HT-29 (cell line): ENCODE measurements at regions not wholly inside any gene's neighbourhood (a gene's known extent, or its start where the extent isn't known, plus 50 kb on each side); places are given as distances from the start of the nearest gene placed in this dataset.

Experiments
- DNase-seq: peaks from one replicate; pipeline ENCODE4 v3.0.0-alpha.2; 2015; ENCODE audit warnings: low spot score

DNA sequence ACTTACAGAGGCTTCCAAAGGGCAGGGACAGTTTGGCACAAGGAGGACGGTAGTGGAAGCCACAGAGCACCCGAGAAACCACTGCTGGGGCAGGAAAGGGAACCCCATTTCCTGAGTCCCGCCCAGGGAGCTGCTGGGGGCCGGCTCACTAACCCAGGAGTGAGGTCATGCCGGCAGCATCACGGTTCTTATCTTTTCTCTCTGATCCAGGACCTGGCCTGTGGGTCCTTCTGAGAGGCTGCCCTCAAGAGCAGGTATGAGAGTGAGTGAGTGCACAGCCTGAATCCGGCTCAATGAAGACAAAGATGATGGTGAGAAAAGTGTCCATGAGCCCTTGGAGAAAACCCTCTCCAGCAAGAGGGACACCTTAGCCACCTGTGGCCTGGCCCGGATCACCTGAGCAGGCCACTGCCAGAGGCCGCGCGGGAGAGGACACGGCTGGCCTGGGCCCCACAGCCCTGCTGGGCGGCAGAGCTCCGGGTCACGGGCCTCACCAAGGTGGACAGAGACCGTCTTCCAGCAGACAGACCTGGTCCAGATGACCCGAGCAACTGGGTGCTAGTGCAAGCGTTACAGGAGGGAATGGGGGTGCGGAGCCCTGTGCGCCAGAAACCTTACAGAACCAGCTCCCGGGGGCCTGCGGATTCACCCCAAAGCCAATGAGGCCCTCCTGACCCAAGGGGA lies 94.9 kb downstream of the RIPK4 start:
- DNase-seq = peak; percentile 1

DNA sequence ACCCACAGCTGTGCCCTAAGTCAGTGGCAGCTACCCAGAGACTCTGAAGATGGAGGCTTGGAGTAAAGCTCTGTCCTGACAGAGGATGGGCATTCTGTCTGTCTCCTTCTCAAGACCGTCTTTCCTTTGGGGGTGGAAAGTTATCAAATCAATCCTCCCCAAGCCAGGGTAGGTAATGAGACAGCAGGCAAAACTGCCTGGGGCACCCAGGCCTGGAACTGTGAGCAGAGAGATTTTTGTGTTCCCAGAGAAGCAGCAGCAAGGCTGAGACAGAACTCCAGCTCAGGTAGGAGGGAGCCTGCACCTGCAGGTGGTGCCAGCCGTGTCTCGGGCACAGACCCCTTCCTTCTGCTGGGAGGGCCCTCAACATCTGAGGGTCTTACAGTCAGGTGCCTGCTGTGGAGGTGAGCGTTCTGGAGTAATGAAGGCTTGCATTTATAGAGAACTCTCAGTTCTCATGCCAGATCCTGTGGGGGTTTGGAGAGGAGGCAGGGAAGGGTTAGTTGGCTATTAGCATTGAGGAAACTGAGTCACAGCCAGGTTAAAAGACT lies 95.6 kb downstream of the RIPK4 start:
- no peak for DNase-seq

- no peak for DNase-seq
Observed at GRCh38 chr21:41670056-41670805, 96.6 kb downstream of the RIPK4 start.

- DNase-seq = no peak
Observed at GRCh38 chr21:41669533-41669830, 97.4 kb downstream of the RIPK4 start.

- DNase-seq = no peak
Observed at GRCh38 chr21:41668686-41669532, 97.9 kb downstream of the RIPK4 start.

DNA sequence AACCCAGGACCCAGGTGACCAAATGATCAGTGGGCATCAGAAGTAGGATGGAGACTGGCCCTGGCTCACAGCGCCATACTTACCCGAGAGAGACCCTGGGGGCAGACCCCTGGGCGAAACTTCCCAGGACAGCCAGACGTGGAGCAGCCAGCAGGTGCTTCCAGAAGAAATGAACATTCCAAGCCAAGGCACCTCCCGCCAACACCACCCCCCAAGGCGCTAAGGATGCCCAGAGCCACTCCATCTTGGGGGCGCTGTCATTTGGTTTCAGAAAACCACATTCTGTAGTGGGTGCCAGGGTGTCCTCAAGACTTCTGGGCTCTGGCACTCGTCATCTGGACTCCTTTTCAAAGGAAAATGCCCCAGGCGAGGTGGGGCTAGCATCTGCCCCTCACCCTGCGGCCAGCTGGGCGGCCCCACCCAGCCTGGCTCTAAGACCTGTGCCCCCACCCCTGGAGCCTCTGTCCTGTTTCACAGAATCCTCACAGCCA lies 98.8 kb downstream of the RIPK4 start:
- no peak for DNase-seq

GRCh38 chr21:41667136-41667535 lies 99.7 kb downstream of the RIPK4 start:
- no peak for DNase-seq

DNA sequence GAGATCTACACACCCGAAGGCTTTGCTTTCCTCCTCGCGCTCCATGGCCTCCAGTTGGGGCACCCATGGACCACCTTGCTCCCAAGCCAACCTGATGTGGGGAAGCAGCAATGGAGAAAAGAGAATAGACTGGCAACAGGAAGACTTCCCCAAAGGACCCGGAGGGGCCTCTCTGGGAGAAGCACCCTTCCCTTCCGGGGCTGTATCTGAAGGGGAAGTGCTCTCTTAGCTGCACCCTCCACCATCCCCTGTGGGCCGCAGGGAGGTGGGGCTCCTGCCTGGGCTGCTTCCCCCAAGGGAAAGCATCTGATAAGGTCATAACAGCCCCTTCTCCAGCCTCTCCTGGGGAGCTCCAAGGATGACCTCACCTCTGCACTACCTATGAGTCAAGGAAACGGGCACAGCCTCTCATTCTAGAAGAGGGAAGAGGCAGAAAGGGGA lies 100.2 kb downstream of the RIPK4 start:
- DNase-seq = no peak

DNA sequence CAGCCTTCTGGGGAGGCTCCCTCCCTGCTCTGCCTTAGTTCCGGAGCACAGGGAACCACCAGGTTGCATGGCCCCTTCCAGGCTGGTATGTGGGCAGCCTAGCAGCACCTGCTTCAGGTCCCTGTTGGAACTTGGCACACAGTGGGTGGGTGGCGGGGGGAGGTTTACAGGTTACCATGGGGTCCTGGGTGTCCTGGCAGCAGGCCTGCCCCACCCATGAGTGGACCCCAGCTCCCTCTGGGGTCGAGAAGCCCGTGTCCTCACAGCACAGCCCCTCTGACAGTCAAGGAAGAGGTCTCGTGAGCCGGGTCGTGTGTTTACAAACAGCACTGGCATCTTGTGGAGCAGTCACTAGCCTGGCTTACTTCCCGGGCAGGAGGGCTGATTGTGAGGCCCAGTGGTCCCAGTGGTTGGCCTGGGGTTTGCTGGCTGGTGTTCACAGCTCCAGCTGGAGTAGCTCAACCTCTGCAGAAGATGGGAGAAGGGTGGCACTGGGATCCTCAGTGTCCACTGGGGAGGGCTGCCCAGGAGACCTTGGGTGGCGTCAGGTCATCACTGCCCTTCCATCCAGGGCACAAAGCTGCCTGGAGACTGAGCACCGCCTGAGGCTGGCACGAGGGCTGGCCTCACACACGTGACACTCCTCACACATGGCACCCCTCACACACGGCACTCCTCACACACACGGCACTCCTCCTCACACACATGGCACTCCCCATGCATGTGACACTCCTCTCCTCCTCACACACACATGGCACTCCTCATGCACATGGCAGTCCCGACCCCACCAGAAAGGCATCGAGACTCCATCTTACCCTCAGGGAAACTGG lies 100.9 kb downstream of the RIPK4 start:
- no peak for DNase-seq

DNA sequence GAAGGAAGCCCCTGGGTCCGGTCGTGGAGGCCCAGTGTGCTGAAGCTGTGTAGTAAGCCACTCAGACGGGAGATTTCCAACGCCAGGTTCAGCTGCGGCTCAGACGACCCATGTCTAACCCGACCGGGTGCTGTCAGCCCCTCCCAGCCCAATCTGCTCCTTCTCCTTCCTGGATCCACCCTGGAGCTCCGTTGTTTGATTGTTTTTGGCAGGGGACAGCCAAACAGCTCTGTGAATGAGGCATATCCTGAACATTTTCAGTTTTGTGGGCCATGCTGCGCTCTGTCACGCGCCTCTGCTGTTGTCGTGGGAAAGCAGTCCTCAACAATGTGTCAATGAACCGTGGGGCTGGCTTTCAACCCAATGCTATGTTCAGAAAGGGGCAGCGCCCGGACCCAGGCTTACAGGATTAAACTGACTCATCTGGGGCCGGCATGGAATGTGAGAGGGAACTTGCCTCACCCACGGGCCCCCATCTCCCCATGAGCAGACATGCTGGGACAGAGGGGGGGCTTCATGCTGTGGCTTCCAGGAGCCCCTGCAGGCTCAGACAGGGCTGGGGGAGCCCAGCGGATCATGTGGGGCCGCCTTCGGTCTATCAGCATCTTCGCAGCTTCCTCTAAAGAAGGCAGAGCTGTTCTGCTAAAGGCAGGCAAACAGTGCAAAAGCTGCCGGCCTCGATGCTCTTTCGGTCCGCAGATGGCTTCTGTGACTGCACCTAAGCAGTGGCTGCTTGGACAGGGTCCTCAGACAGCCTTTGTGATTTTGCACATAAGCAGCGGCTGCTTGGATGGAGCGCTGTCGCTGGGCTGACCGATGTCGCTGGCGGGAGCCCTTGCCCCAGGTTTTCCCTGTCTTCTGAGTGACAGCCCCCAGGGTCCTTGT lies 101.7 kb downstream of the RIPK4 start:
- DNase-seq = peak; percentile 26

DNA sequence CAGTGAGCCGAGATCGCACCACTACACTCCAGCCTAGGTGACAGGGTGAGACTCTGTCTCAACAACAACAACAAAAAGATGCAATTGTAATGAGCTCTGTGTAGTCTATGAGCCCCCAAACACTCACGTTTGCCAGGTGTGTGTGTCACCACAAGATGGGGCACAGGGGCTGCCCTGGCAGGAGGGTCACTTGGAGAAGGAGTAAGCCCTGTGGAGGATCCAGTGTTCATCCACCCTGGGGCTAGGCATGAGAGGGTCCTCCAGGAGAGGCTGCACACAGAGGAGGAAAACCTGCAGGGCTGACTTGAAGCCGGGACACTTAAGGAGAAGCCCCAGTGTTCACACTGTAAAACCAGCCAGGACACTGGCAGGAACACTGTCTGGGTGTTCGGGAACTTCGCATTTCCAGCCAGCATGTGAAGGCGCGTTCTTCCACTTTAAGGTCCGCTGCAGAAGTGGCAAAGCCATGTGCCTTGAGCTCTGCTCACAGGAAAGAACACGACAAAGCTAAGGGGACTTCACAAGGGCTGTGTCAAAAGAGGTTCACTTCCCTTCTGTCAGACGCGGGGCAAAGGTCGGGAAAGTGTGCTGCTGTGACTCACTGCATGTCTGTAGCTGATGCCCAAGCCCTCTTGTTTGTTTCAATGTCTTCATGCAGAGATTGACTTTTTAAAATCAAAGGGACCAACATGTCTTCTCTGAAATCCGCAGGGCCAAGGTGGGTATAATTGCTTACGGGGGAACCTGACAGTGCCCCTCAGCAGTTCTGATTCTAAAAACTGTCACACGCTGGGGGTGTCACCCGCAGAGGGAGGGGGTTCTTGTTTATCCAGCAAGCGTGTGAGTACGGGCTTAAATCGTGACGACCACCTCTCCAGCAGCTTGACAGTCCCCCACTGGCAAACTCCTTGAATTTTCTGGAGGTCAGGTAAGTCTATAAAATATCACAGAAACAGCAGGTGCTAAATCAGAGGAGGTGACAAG lies 102.8 kb downstream of the RIPK4 start:
- peak; percentile 82 for DNase-seq

DNA sequence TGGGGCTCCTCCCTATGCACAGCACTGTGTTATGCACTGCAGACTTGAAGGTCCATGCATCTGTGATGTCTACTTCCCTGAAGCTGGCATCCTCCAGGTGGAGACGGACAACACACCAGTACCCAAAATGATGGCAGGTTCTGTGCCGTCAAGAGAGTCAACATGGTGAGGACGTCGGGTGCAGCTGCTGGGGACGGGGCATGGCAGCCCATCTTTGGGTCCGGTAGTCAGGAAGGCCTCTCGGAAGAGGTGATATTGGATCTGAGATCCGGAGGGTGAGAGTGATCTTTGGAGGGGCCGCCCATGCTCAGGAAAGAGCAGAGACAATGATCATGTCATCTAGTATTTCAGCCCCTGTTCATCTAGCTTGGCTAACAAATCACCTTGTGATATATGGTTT lies 104.1 kb downstream of the RIPK4 start:
- no peak for DNase-seq

- no peak for DNase-seq
Observed at GRCh38 chr21:41662161-41662560, 104.7 kb downstream of the RIPK4 start.

GRCh38 chr21:41660748-41661147 lies 106.1 kb downstream of the RIPK4 start:
- DNase-seq = no peak

- no peak for DNase-seq
Observed at GRCh38 chr21:41659791-41660560, 106.9 kb downstream of the RIPK4 start.

DNA sequence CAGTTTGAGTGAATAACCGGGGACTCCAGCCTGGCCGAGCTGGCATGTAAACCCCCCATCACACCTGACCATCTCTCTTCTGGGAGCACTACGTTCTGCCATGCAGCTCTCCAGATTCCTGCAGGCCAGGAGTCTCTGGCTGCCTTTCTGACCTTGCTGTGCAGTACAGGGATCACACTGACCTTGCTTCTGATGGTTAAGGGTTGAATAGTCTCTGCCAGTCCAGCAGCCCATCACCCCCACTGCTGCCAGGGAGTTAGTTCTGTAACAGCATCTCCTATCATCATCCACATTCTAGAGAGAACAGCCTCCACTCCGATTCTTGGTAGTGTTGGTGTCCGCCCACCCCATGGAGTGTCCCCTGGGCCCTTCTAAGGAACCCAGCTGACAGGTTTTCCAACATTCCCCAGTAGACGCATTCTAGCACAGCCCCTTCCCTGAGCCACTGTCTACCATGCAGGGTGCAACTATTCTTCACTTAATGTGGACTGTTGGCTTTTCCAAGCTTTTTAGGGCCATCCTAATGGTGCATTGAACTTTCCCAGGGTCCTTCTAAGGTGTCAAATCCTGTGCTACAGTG lies 109.8 kb downstream of the RIPK4 start:
- no peak for DNase-seq

- no peak for DNase-seq
Observed at GRCh38 chr21:41655259-41655658, 111.6 kb downstream of the RIPK4 start.
